ENCODE measurements at regions not wholly inside any gene's neighbourhood (a gene's known extent, or its start where the extent isn't known, plus 50 kb on each side); places are given as distances from the start of the nearest gene placed in this dataset.

DNA sequence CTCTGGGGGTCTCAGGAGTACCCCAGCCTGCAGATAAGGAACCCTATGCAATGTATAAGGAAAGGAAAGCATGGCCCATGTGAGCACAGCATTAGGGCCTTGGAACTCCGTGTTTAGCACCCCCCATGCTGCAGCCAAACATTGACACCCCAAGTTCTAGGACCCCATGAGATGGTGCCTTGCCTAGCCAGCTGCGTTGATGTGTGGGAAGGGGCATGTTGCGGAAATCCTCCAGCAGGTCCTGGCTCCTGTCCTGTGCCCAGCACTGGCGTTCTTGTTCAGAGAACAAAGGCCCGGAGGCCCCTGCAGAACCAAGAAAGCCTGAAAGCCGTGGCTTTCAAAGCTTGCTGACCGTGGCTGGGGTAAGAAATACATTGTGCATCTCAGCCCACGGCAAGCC lies 99.4 kb upstream of the DIO3 start:
- ATAC-seq: no peak
- CTCF ChIA-PET: no interaction called here
- Histone ChIP-seq H3K27me3 (ENCODE audit: insufficient read depth, low read length) (no peaks in the 10 kb centered on the region), H3K4me2 (ENCODE audit: low read length) (no peak overlapping the region), H2AFZ (ENCODE audit: low read depth, low read length, poor library complexity, severe bottlenecking) (no peak overlapping the region), H3K27ac (ENCODE audit: low read depth, low read length) (no peak overlapping the region), H3K9ac (ENCODE audit: low read length) (no peak overlapping the region), H3K79me2 (ENCODE audit: insufficient read depth, low read length) (no peaks in the 10 kb centered on the region), H3K4me3 (replicated peaks in 1 of 2; ENCODE audit: low read depth in 1 of 2, low read length in 2 of 2) (no peak overlapping the region), H3K36me3 (ENCODE audit: control insufficient read depth in 1 of 2, insufficient read depth in 2 of 2, low read length in 2 of 2) (no peaks in the 10 kb centered on the region), H4K20me1 (ENCODE audit: insufficient read depth) (no peaks in the 10 kb centered on the region), H3K4me1 (ENCODE audit: control insufficient read depth in 1 of 2, insufficient read depth in 2 of 2, low read length in 2 of 2) (peaks cover 0 to 3% of the 10 kb centered on the region in 2 experiments; a peak in 1 of 4 replicates), H3K9me3 (ENCODE audit: control insufficient read depth in 1 of 2, insufficient read depth in 1 of 2, low read depth in 1 of 2, low read length in 2 of 2) (no peaks in the 10 kb centered on the region), H3K9me2 (ENCODE audit: insufficient read depth) (no peaks in the 10 kb centered on the region)
- RAD21 ChIA-PET (ENCODE audit: low non-redundant PET in 1 of 2, low total read pairs in 2 of 2, uncharacterized antibody in 2 of 2, unreplicated experiment in 2 of 2): no interaction called here
- POLR2A ChIA-PET: no interaction called here
- TF ChIP-seq ELF1 (IDR thresholded peaks at IDR 0.05; ENCODE audit: borderline replicate concordance, low read depth) (no peak), CBX3 (IDR thresholded peaks at IDR 0.05; ENCODE audit: low read depth) (no peak), POLR2A (IDR thresholded peaks at IDR 0.05; ENCODE audit: borderline replicate concordance, extremely low read depth, insufficient read depth, insufficient read length) (no peak), ZNF274 (IDR thresholded peaks at IDR 0.05; ENCODE audit: low read depth, low read length) (no peak), SRF (IDR thresholded peaks at IDR 0.05; ENCODE audit: low read depth) (no peak), FOSL1 (IDR thresholded peaks at IDR 0.05; ENCODE audit: low read depth) (no peak), EZH2 (IDR thresholded peaks at IDR 0.05) (no peak), CEBPB (IDR thresholded peaks at IDR 0.05; ENCODE audit: low read depth) (no peak), JUND (IDR thresholded peaks at IDR 0.05) (no peak), POLR2AphosphoS5 (IDR thresholded peaks at IDR 0.05; ENCODE audit: low read depth, low read length) (no peak), EZH2phosphoT487 (IDR thresholded peaks at IDR 0.05; ENCODE audit: borderline replicate concordance) (no peak)
- TF ChIP-seq, protein P1, sequence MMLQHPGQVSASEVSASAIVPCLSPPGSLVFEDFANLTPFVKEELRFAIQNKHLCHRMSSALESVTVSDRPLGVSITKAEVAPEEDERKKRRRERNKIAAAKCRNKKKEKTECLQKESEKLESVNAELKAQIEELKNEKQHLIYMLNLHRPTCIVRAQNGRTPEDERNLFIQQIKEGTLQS (IDR thresholded peaks at IDR 0.05): no peak
- TF ChIP-seq, protein P2, sequence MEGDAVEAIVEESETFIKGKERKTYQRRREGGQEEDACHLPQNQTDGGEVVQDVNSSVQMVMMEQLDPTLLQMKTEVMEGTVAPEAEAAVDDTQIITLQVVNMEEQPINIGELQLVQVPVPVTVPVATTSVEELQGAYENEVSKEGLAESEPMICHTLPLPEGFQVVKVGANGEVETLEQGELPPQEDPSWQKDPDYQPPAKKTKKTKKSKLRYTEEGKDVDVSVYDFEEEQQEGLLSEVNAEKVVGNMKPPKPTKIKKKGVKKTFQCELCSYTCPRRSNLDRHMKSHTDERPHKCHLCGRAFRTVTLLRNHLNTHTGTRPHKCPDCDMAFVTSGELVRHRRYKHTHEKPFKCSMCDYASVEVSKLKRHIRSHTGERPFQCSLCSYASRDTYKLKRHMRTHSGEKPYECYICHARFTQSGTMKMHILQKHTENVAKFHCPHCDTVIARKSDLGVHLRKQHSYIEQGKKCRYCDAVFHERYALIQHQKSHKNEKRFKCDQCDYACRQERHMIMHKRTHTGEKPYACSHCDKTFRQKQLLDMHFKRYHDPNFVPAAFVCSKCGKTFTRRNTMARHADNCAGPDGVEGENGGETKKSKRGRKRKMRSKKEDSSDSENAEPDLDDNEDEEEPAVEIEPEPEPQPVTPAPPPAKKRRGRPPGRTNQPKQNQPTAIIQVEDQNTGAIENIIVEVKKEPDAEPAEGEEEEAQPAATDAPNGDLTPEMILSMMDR (IDR thresholded peaks at IDR 0.05 in 2 of 3, conservative IDR thresholded peaks at IDR 0.05 in 1 of 3; ENCODE audit: borderline replicate concordance in 1 of 3, insufficient read depth in 1 of 3, low read depth in 2 of 3, low read length in 2 of 3): no peak
- TF ChIP-seq, protein P3, sequence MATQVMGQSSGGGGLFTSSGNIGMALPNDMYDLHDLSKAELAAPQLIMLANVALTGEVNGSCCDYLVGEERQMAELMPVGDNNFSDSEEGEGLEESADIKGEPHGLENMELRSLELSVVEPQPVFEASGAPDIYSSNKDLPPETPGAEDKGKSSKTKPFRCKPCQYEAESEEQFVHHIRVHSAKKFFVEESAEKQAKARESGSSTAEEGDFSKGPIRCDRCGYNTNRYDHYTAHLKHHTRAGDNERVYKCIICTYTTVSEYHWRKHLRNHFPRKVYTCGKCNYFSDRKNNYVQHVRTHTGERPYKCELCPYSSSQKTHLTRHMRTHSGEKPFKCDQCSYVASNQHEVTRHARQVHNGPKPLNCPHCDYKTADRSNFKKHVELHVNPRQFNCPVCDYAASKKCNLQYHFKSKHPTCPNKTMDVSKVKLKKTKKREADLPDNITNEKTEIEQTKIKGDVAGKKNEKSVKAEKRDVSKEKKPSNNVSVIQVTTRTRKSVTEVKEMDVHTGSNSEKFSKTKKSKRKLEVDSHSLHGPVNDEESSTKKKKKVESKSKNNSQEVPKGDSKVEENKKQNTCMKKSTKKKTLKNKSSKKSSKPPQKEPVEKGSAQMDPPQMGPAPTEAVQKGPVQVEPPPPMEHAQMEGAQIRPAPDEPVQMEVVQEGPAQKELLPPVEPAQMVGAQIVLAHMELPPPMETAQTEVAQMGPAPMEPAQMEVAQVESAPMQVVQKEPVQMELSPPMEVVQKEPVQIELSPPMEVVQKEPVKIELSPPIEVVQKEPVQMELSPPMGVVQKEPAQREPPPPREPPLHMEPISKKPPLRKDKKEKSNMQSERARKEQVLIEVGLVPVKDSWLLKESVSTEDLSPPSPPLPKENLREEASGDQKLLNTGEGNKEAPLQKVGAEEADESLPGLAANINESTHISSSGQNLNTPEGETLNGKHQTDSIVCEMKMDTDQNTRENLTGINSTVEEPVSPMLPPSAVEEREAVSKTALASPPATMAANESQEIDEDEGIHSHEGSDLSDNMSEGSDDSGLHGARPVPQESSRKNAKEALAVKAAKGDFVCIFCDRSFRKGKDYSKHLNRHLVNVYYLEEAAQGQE (IDR thresholded peaks at IDR 0.05; ENCODE audit: low read depth): no peak
- BruUV-seq (replicated peaks): no TSS peak
- intact Hi-C loops (cut with micrococcal nuclease): no loop called here
- no peak for DNase-seq (ENCODE audit: low read depth, low spot score)
